DMS53 treated with DMSO at 0.1 percent for 48 hours (cell line): ENCODE measurements at regions not wholly inside any gene's neighbourhood (a gene's known extent, or its start where the extent isn't known, plus 50 kb on each side); places are given as distances from the start of the nearest gene placed in this dataset.
A peak's percentile ranks its signal among the peaks of the same experiment; 100 is the strongest.
"Not testable (repeated sequence)": the region's sequence is repeated elsewhere in the genome, so short reads cannot be mapped to it uniquely, and the experiment has no call there.

Source experiments
- DNase-seq: peaks from one replicate; lab custom pipeline; 2025; ENCODE audit not compliant: unreplicated experiment; lab: John Stamatoyannopoulos, UW

DNA sequence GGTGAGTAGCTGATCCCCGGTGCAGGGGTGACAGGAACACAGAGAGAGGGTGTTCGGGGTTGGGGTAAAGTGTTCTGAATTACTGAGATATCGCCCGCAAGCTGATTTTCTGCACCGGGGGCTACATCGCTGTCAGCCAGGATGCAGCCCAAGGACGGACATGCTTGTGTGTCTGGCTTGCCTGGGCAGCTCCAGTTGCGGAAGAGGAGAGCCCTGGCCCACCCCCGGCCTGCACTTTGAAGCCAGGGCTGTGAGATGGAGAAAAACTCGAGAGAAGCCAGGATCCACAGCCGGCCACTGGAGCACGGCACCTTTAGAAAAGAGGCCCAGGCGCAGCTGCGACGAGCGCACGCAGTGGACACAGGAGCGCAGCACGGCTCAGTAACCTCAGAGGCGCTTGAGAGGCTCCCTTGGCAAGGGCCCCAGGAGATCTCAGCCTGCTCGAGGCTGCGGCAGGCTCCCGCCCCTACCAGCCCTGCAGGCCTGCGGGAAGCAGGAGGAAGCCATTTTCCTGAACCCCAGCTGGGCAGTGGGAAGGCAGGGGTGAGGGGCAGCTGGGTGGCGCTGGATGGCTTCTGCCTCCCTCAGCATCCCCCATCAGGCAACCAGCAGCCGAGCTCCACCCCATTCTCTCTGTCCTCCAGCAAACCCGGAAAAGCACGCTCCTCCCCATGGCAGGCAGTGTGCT lies 59.2 kb downstream of the C9orf50 start:
- no peak for DNase-seq

DNA sequence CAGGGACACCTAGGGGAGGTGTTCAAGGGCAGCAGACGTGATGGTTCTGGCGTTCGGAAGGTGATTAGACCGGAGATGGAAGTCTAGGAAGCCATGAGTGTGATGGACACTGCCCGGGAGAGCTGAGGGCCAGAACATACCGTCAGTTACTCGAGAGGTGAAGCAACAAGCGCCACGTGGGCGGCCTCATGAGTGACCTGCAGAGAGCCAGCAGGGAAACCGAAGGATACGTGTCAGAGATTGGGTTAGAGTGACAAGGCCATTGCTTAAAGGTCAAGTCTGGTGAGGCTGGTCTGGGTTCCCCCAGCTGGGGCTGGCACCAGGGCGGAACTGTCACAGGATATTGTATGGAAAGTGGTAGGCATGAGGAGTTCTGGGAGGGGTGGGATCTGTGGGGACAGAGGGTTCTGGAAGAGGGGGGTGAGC lies 60.0 kb downstream of the C9orf50 start:
- DNase-seq: no peak

- DNase-seq: no peak
These were observed 61.4 kb downstream of the C9orf50 start for GRCh38 chr9:129559506-129559881.

GRCh38 chr9:129558551-129559505 lies 62.1 kb downstream of the C9orf50 start:
- DNase-seq: no peak

- DNase-seq: no peak
These were observed 62.8 kb downstream of the C9orf50 start for GRCh38 chr9:129558063-129558550.

DNA sequence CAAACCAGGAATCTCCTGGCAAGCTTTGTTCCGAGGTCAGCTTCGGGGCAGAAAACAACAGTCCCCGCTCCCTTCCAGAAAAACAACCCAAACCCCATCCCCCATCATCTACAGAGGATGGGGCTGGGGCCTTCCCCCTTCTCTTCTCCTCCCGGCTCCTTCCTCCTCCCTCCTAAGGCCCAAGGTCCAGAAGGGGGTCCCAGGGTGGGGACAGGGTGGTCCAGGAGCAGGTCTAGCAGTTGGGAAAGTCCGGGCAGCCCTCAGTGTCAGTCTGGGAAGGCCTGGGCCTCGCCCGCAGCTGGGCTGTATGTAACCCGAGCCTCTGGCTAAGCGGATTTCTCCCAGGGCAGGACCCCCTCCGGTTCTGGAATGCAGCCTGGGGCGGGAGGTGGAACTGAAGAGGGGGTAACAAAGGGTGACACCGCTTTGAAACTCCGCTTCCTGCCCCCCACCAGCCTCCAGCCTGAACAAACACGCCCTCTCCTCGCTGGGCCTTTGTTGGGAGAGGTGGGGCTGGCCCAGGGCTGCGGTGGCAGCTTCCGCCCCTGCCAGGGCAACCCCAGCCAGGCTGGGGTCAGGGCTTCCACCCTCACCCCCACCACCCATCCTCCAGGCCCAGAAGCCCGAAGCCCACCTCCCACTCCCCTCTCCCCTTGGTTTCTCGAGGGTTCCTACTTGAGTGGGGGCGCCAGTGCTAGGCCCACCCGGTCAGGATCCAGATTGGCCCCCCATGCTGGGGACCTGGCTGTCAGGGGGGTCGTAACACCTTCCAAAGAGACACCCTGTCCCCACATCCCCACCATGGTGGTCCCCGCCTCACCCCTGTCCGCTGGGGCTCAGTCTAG lies 63.5 kb downstream of the C9orf50 start:
- no peak for DNase-seq

DNA sequence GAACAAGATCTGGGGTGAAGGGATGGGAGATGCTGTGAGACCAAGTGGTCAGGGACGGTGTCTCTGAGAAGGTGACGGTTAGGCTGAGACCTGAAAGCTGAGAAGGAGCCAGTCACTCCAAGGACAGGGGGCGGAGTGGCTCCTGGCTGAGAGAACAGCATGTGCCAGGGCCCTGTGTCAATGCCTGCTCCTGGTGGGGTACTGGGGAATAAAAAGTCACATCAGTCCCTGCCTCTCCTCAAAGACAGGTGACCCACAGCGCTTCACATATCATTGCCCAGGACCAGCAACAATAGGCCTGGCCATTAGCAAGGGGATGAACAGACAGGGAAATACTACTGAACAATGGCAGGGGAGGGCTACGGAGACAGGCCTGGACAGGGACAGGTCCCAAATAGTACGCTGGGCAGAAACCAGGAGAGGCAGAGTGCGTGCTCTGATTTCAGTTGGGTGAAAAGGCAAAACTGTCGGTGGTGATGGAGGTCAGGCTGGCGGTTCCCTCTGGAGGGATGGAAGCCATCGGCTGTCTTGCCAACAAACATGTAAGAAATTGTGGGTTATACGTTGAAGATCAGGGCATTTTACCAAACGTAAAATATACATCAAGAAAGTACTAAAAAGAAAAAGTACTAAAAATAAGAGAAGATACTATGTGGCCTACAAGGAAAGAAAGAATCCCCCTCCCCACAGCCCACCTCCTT lies 64.3 kb downstream of the C9orf50 start:
- DNase-seq: no peak

GRCh38 chr9:129555512-129556215 lies 65.2 kb downstream of the C9orf50 start:
- no peak for DNase-seq

DNA sequence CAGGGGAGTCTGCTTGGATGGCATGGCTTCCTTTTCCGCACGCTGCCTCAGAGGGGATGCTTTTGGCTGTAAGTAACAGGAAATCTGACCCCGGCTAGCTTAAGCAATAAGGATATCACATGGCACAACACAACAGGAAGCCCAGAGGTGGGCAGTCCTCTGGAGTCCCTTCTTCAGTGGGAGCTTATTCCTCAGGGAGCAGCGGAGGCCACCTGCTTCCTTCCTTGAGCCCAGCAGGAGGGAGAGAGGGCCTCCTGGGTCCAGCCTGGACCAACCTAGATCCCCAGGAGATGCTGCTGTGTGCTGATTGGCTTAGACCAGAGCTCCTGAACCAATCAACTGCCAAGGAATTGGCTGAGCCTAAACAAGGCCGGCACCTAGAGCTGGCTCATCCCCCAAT lies 66.3 kb downstream of the C9orf50 start:
- no peak for DNase-seq

GRCh38 chr9:129553277-129553676 lies 67.6 kb downstream of the C9orf50 start:
- no peak for DNase-seq

- no peak for DNase-seq
These were observed 68.8 kb downstream of the C9orf50 start for GRCh38 chr9:129552064-129552463.

- no peak for DNase-seq
These were observed 69.4 kb downstream of the C9orf50 start for GRCh38 chr9:129551393-129551973.

GRCh38 chr9:129550977-129551376 lies 69.9 kb downstream of the C9orf50 start:
- DNase-seq: not testable (repeated sequence)

DNA sequence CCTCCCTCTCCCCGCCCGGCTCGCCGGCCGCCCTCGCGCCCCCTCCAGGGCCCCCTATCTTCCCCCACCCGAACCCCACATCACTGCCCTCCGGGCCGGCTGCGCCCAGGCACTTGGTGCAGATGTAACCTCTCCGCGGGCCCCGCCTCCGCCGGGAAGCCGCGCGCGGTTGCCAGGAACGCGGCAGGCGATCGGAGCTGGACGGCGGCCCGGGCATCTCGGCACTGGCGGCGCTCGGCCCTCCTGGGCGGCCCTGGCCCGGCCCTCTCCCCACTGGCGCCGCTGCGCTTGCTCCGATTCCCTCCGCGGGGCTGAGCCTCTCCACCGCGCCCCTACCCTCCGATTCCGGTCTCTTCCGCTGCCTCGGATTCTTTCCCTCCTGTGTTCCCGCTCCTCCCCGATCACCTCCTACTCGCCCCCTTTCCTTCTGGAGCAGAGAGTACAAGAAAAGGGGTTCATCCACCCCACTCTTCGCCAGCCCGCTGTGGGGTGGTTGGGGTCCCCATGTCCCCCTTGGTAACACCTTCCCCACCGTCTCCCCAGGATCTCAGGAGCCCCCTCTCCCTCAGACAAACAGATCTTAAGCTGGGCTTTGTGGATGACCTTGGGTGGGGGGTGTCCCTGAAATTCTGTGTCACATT lies 70.6 kb downstream of the C9orf50 start:
- DNase-seq: peak; percentile 19

GRCh38 chr9:129549684-129550083 lies 71.2 kb downstream of the C9orf50 start:
- no peak for DNase-seq

- no peak for DNase-seq
These were observed 71.8 kb downstream of the C9orf50 start for GRCh38 chr9:129549139-129549538.

GRCh38 chr9:129548571-129549135 lies 72.2 kb downstream of the C9orf50 start:
- no peak for DNase-seq

GRCh38 chr9:129547869-129548570 lies 72.9 kb downstream of the C9orf50 start:
- DNase-seq: no peak
